Thymus (tissue), 11 donors: ENCODE measurements at regions not wholly inside any gene's neighbourhood (a gene's known extent, or its start where the extent isn't known, plus 50 kb on each side); places are given as distances from the start of the nearest gene placed in this dataset.
"Not testable (repeated sequence)": the region's sequence is repeated elsewhere in the genome, so short reads cannot be mapped to it uniquely, and the experiment has no call there.

Experiments
- DNase-seq, 9 donors: peaks; one replicate each; pipeline ENCODE4 v3.0.0-alpha.2; 2013; ENCODE audit warnings: low spot score in 9 of 9, low read depth in 6 of 9, missing footprints in 1 of 9
- H3K27ac ChIP-seq, 2 donors: one replicate each; pipeline ENCODE4 v1.5.1; 2013; ENCODE audit warnings: control low read depth in 1 of 2, low read depth in 1 of 2, low read length in 1 of 2, mild to moderate bottlenecking in 1 of 2, moderate library complexity in 1 of 2
- H3K27me3 ChIP-seq, 2 donors: one replicate each; pipeline ENCODE4 v1.5.1; 2013; ENCODE audit warnings: low read length in 1 of 2; ENCODE audit not compliant: control insufficient read depth in 2 of 2, insufficient read depth in 1 of 2
- H3K36me3 ChIP-seq, 2 donors: one replicate each; pipeline ENCODE4 v1.5.1; 2013; ENCODE audit warnings: low read length in 1 of 2, mild to moderate bottlenecking in 1 of 2, moderate library complexity in 1 of 2; ENCODE audit not compliant: control insufficient read depth in 2 of 2, insufficient read depth in 2 of 2
- H3K4me1 ChIP-seq, 2 donors: one replicate each; pipeline ENCODE4 v1.5.1; 2013; ENCODE audit warnings: low read length in 2 of 2; ENCODE audit not compliant: control insufficient read depth in 2 of 2, insufficient read depth in 2 of 2
- H3K4me3 ChIP-seq, 2 donors: one replicate each; pipeline ENCODE4 v1.5.1; 2013; ENCODE audit warnings: low read length in 2 of 2, control low read depth in 1 of 2, mild to moderate bottlenecking in 1 of 2
- H3K9me3 ChIP-seq, 2 donors: one replicate each; pipeline ENCODE4 v1.5.1; 2013; ENCODE audit warnings: low read length in 1 of 2, mild to moderate bottlenecking in 1 of 2; ENCODE audit not compliant: control insufficient read depth in 2 of 2, insufficient read depth in 1 of 2
- WGBS: extraction: QIAGEN DNeasy Blood & Tissue Kit; methylation state at CpG from one replicate; pipeline ENCODE4 v1.1.7; 2013; 5-methylcytosine and 5-hydroxymethylcytosine counted together
- donor health status: healthy.

- DNase-seq: no peak
- WGBS: 88% methylated on average over 2 of the region's 2 CpGs
- Histone ChIP-seq H3K9me3 (no peaks in the 10 kb centered on the region), H3K27ac (no peak overlapping the region), H3K4me3 (no peak overlapping the region), H3K4me1 (no peaks in the 10 kb centered on the region), H3K27me3 (no peaks in the 10 kb centered on the region), H3K36me3 (no peaks in the 10 kb centered on the region)
Measured at GRCh38 chr3:101146946-101147345, 153.7 kb upstream of the ABI3BP start.

DNA sequence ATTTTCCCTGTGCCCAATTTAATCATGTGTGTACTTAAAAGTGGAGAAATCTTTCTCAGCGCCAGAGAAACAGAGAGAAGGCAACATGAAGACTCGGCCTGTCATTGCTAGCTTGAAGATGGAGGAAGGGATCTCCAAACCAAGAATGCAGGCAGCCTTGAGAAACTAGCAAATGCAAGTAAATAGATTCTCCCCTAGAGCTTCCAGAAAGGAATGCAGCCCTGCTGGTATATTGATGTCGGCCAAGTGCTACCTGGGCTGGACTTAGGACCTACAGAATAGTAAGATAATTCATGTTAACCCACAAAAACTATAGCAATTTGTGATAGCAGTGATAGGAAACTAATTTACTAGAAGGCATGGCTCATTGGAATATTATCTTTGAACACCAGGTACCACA, 150.9 kb upstream of the ABI3BP start:
- Histone ChIP-seq H3K4me3 (no peak overlapping the region), H3K36me3 (no peaks in the 10 kb centered on the region), H3K27me3 (no peaks in the 10 kb centered on the region), H3K4me1 (no peaks in the 10 kb centered on the region), H3K27ac (no peak overlapping the region), H3K9me3 (no peaks in the 10 kb centered on the region)
- DNase-seq: no peak
- 96% methylated on average over 3 of the region's 3 CpGs for WGBS

DNA sequence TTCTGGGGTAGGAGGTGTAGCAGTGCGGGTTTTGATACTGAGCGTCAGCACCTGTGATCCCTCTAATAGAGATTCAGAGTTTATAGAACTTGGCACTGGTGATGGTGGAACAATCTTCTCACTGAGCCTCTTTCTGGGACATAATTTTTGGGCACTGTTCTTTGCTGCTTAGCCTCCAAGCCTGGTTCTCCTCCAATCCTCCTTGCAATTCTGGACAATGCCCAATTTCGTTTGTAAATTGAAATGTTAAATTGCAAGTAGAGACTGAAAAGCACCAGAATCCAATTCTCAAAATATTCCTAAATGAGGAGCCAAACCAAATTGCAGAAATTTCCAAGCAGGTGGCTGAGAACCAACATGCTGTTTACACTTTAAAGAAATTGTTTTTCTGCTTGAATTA, 149.8 kb upstream of the ABI3BP start:
- DNase-seq: no peak
- no peaks in the 10 kb centered on the region for H3K4me1 ChIP-seq
- H3K36me3 ChIP-seq: no peaks in the 10 kb centered on the region
- H3K27ac ChIP-seq: no peak overlapping the region
- 94% methylated on average over 3 of the region's 3 CpGs for WGBS
- no peaks in the 10 kb centered on the region for H3K27me3 ChIP-seq
- H3K9me3 ChIP-seq: no peaks in the 10 kb centered on the region
- H3K4me3 ChIP-seq: no peak overlapping the region

DNA sequence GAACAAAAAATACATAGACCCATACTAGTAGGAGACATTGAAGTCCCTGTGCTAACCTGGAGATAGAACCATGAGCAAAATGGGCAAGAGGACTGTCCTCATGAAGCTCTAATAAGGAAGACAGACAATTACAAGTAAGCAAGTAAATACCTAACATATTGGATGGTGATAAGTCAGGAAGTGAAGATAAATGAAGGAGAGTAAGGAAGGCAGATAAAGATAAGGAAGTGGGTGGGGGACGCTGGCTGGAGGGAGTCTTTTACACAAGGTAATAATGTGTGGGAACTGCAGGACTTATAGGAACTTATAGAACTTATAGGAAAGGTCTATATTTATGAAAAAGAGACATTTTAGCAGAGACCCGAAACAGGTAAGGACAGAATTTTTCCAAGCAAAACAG, 148.9 kb upstream of the ABI3BP start:
- 79% methylated on average over 2 of the region's 2 CpGs for WGBS
- Histone ChIP-seq H3K4me3 (no peak overlapping the region), H3K9me3 (no peaks in the 10 kb centered on the region), H3K36me3 (no peaks in the 10 kb centered on the region), H3K4me1 (no peaks in the 10 kb centered on the region), H3K27ac (no peak overlapping the region), H3K27me3 (no peaks in the 10 kb centered on the region)
- DNase-seq: no peak

GRCh38 chr3:101141135-101141534, 147.9 kb upstream of the ABI3BP start:
- Histone ChIP-seq H3K27ac (no peak overlapping the region), H3K27me3 (no peaks in the 10 kb centered on the region), H3K4me1 (no peaks in the 10 kb centered on the region), H3K9me3 (no peaks in the 10 kb centered on the region), H3K36me3 (no peaks in the 10 kb centered on the region), H3K4me3 (no peak overlapping the region)
- 97% methylated on average over 1 of the region's 1 CpG for WGBS
- no peak for DNase-seq

DNA sequence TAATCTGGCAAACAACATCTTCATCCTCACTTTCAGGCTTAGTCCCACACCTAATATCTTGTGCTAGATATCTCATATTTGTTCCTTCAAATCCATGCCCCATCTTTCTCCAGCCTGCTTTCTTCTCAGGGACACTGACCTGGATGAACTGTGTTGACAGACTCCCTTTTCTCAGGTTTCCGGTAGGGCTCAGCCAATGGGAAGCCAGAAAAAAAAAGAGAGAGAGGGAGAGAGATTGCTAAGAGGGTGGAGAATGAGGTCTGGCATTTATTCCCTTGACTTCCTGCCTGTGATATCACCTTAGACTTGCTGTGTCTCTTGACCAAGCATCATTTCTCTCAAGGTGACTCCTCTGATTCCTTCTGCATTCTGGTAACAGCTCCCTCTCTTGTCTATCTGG, 145.6 kb upstream of the ABI3BP start:
- Histone ChIP-seq H3K27me3 (no peaks in the 10 kb centered on the region), H3K4me1 (no peaks in the 10 kb centered on the region), H3K4me3 (no peak overlapping the region), H3K9me3 (no peaks in the 10 kb centered on the region), H3K27ac (no peak overlapping the region), H3K36me3 (no peaks in the 10 kb centered on the region)
- no peak for DNase-seq
- WGBS: 46% methylated on average over 1 of the region's 1 CpG

DNA sequence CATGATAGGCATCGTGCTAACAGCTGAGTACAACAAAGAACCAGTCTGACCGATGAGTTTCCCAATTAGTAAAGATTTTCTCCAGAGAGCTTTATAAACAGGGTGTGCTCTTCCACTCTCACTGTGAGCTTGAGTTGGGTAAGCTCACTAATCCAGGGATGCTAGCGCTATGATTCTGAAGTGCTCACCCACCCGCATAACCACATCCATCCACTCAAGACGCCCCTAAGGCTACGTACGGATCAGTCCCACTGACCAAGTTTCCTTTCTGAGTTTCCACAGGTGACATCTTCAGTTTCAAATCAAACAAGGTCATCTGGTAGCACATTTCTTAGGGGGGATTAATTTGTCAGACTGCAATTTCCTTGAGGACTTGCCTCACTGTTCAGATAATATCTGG, 141.1 kb upstream of the ABI3BP start:
- 97% methylated on average over 7 of the region's 7 CpGs for WGBS
- Histone ChIP-seq H3K4me3 (no peak overlapping the region), H3K27ac (no peak overlapping the region), H3K36me3 (no peaks in the 10 kb centered on the region), H3K4me1 (no peaks in the 10 kb centered on the region), H3K27me3 (no peaks in the 10 kb centered on the region), H3K9me3 (no peaks in the 10 kb centered on the region)
- DNase-seq: no peak

DNA sequence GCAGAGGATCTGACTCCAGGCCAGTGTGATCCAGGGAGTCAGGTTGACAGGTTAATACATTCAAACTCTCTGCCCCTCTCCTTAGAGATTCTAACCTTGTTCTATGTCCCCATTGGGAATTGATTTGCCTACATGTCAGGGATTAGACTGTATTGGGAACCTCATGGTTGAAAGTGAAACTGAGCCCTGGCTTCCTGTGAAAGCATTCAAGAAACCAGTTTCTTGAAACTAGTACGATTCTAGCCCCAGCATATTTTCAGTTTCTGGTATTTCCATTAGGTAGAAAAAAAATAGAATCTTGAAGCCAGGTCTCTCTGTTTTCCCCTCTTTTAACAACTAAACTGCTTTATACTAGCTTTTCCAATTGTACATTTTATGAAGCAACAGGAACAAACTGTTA, 140.4 kb upstream of the ABI3BP start:
- WGBS: 79% methylated on average over 1 of the region's 1 CpG

DNA sequence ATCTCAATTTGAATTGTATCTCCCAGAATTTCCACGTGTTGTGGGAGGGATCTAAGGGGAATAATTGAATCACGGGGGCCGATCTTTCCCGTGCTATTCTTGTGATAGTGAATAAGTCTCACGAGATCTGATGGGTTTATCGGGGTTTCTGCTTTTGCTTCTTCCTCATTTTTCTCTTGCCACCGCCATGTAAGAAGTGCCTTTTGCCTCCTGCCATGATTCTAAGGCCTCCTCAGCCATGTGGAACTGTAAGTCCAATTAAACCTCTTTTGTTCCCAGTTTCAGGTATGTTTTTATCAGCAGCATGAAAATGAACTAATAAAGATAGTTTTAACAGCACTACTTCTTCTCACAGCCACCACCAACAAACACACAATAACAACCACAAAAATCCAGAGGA, 140.0 kb upstream of the ABI3BP start:
- 95% methylated on average over 7 of the region's 7 CpGs for WGBS
- not testable (repeated sequence) for H3K27ac ChIP-seq, H3K36me3 ChIP-seq, DNase-seq, H3K4me3 ChIP-seq, H3K9me3 ChIP-seq, H3K27me3 ChIP-seq, H3K4me1 ChIP-seq

More for the DNA sequence above, 140.4 kb upstream of the ABI3BP start:
- Histone ChIP-seq H3K27me3 (no peaks in the 10 kb centered on the region), H3K9me3 (no peaks in the 10 kb centered on the region), H3K4me1 (no peaks in the 10 kb centered on the region), H3K4me3 (no peak overlapping the region), H3K27ac (no peak overlapping the region), H3K36me3 (no peaks in the 10 kb centered on the region)
- DNase-seq: no peak

DNA sequence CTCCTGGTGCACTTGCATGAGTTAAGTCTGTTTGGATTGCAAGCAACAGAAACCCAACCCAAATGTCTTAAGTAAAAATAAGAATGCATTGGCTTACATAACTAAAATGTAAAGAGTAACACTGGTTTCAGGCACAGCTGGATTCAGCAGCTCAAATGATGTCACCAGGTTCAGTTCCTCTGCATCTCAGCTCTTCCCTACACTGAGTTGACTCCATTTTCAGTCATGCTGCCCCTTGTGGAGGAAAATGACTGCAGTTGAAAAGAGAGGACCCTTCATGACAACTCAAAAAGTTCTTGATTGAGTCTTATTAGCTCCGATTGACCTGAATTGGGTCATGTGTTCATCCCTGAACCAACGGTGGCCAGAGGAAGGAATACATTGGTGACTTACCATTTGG, 138.5 kb upstream of the ABI3BP start:
- DNase-seq: no peak
- Histone ChIP-seq H3K27me3 (no peaks in the 10 kb centered on the region), H3K36me3 (no peaks in the 10 kb centered on the region), H3K9me3 (no peaks in the 10 kb centered on the region), H3K27ac (no peak overlapping the region), H3K4me3 (no peak overlapping the region), H3K4me1 (no peaks in the 10 kb centered on the region)
- WGBS: 73% methylated on average over 2 of the region's 2 CpGs
